ENCODE measurements at regions not wholly inside any gene's neighbourhood (a gene's known extent, or its start where the extent isn't known, plus 50 kb on each side); places are given as distances from the start of the nearest gene placed in this dataset.
A peak's percentile ranks its signal among the peaks of the same experiment; 100 is the strongest.
"Not testable (repeated sequence)": the region's sequence is repeated elsewhere in the genome, so short reads cannot be mapped to it uniquely, and the experiment has no call there.

DNA sequence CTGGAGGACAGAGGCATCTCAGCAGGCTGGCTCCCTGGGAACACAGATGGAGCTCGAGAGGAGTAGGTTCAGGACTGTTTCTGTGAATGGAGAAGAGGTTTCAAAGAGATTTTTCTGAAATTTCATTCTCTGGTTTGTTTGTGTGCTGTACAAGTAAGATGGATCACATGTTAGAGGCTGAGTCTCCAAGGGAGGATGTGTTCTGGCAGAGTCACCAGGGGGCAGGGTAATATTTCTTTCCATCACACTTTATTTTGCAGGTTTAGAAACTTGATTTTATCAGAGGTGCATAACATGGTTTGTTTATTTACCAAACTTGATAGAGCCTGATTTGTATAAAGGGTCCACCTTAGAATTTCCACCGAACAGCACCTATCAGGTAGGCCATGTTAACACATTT is 69.2 kb upstream of the ARL15 start:
- no peaks in the 10 kb centered on the region for H3K27me3 ChIP-seq (replicated peaks)
- H3K27ac ChIP-seq: no peak overlapping the region
- no peak overlapping the region for H3K4me3 ChIP-seq (ENCODE audit: low read depth, low read length)
- in situ Hi-C loops (cut with HindIII; ENCODE audit: low pct_ligation_motif_present, low sequenced_read_pairs): no loop called here
- TF ChIP-seq, protein P1, sequence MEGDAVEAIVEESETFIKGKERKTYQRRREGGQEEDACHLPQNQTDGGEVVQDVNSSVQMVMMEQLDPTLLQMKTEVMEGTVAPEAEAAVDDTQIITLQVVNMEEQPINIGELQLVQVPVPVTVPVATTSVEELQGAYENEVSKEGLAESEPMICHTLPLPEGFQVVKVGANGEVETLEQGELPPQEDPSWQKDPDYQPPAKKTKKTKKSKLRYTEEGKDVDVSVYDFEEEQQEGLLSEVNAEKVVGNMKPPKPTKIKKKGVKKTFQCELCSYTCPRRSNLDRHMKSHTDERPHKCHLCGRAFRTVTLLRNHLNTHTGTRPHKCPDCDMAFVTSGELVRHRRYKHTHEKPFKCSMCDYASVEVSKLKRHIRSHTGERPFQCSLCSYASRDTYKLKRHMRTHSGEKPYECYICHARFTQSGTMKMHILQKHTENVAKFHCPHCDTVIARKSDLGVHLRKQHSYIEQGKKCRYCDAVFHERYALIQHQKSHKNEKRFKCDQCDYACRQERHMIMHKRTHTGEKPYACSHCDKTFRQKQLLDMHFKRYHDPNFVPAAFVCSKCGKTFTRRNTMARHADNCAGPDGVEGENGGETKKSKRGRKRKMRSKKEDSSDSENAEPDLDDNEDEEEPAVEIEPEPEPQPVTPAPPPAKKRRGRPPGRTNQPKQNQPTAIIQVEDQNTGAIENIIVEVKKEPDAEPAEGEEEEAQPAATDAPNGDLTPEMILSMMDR (IDR thresholded peaks at IDR 0.05; ENCODE audit: low read depth, low read length, missing control alignments): peak; percentile 27
- no peak for DNase-seq
- no peaks in the 10 kb centered on the region for H3K36me3 ChIP-seq (replicated peaks)

DNA sequence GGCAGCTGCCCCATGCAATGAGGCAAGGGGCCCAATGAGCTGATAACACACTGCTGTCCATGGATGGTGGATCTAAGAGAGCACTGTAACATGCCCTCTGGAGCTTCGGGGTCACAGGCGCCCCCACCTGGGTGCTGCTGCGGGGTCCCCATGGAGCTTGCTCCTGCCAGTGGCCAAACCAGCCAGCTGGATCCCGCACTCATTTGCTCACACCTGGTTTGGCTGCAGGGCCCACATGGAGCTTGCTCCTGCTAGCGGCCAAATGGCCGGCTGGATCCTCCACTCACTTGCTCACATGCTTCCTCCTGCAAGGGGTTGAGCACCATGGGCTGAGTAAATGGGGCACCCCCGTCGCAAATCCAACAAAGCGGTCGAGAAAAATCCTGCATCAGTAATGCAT is 68.3 kb upstream of the ARL15 start:
- H3K27ac ChIP-seq: no peak overlapping the region
- TF ChIP-seq, protein P1 (IDR thresholded peaks at IDR 0.05; ENCODE audit: low read depth, low read length, missing control alignments): no peak
- H3K4me3 ChIP-seq (ENCODE audit: low read depth, low read length): no peak overlapping the region
- no peak for DNase-seq
- no peaks in the 10 kb centered on the region for H3K27me3 ChIP-seq (replicated peaks)
- in situ Hi-C loops (cut with HindIII; ENCODE audit: low pct_ligation_motif_present, low sequenced_read_pairs): no loop called here
- H3K36me3 ChIP-seq (replicated peaks): no peaks in the 10 kb centered on the region

DNA sequence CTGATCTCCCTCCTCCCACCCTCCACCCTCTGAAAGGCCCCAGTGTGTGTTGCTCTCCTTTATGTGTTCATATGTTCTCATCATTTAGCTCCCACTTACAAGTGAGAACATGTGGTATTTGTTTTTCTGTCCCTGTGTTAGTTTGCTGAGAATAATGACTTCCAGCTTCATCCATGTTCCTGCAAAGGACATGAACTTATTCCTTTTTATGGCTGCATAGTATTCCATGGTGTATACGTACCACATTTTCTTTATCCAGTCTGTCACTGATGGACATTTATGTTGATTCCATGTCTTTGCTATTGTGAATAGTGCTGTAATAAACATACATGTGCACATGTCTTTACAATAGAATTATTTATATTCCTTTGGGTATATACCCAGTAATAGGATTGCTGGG is 67.0 kb upstream of the ARL15 start:
- DNase-seq; H3K27ac ChIP-seq; in situ Hi-C loops (cut with HindIII; ENCODE audit: low pct_ligation_motif_present, low sequenced_read_pairs); H3K4me3 ChIP-seq (ENCODE audit: low read depth, low read length); H3K27me3 ChIP-seq (replicated peaks); H3K36me3 ChIP-seq (replicated peaks): not testable (repeated sequence)

DNA sequence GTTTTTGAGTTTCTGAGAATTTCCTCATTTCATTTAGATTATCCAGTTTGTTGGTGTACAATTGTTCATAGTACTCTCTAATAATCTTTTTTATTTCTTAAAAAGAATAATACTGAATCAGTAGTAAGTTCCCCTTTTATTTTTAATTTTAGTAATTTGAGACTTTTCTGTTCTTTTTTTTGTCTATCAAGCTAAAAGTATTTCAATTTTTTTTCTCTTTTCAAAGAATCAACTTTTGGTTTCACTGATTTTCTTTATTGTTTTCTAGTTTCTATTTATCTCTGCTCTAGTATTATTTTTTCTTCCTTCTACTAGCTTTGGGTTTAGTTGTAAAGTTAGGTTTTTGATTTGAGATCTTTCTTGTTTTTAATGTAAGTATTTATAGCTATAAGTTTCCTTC is 60.6 kb upstream of the ARL15 start:
- Histone ChIP-seq H3K27me3 (replicated peaks) (peaks cover 2% of the 10 kb centered on the region), H3K4me3 (ENCODE audit: low read depth, low read length) (no peak overlapping the region), H3K27ac (no peak overlapping the region), H3K36me3 (replicated peaks) (no peaks in the 10 kb centered on the region)
- no peak for DNase-seq
- in situ Hi-C loops (cut with HindIII; ENCODE audit: low pct_ligation_motif_present, low sequenced_read_pairs): no loop called here
- TF ChIP-seq, protein P1 (IDR thresholded peaks at IDR 0.05; ENCODE audit: low read depth, low read length, missing control alignments): no peak

DNA sequence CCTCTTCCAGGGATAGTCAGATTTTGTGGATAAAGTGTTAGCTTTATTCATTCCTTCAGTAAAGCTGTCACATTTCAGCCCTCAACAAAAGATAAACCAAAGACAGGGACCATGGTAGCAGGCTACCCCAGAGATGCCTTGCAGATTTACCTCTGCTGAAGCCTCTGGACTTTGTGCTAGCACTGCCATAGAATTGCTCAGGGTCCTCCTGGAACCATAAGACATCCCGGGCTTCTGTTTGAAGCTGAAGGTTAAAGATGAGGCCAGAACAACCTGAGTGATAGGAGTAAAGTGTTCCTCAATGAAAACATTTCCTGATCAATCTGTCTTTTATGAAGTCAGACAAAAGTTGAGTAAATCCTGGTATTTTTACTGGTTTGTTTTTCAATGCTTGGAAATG is 57.5 kb upstream of the ARL15 start:
- in situ Hi-C loops (cut with HindIII; ENCODE audit: low pct_ligation_motif_present, low sequenced_read_pairs): no loop called here
- Histone ChIP-seq H3K36me3 (replicated peaks) (no peaks in the 10 kb centered on the region), H3K27me3 (replicated peaks) (no peaks in the 10 kb centered on the region), H3K27ac (no peak overlapping the region), H3K4me3 (ENCODE audit: low read depth, low read length) (no peak overlapping the region)
- no peak for DNase-seq
- TF ChIP-seq, protein P1 (IDR thresholded peaks at IDR 0.05; ENCODE audit: low read depth, low read length, missing control alignments): no peak

DNA sequence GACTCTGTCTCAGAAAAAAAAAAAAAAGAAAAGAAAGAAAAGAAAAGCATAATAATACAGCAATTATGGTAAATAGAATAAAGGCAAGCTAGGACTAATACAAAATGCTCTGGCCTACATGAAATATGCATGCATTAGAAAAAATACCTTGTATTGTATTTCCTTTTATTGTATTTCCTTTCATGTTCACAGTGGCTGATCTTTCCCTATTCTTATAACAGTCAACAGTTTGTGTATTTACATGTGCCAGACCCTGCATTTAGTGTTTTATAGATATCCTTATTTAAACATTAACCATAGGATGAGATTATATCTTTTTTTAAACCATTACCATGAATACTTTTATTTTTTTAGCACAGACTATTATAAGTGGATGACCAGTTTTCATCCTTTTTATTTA is 56.3 kb upstream of the ARL15 start:
- Histone ChIP-seq H3K36me3 (replicated peaks) (no peaks in the 10 kb centered on the region), H3K27me3 (replicated peaks) (no peaks in the 10 kb centered on the region), H3K27ac (no peak overlapping the region), H3K4me3 (ENCODE audit: low read depth, low read length) (no peak overlapping the region)
- in situ Hi-C loops (cut with HindIII; ENCODE audit: low pct_ligation_motif_present, low sequenced_read_pairs): no loop called here
- DNase-seq: no peak
- TF ChIP-seq, protein P1 (IDR thresholded peaks at IDR 0.05; ENCODE audit: low read depth, low read length, missing control alignments): no peak
